ENCODE measurements at regions not wholly inside any gene's neighbourhood (a gene's known extent, or its start where the extent isn't known, plus 50 kb on each side); places are given as distances from the start of the nearest gene placed in this dataset.

- Histone ChIP-seq H4K20me1 (replicated peaks; ENCODE audit: control insufficient read depth, extremely low read depth, insufficient read depth, low read length) (no peaks in the 10 kb centered on the region), H3K9me3 (replicated peaks; ENCODE audit: control insufficient read depth, insufficient read depth, low read length) (no peaks in the 10 kb centered on the region), H3K9ac (replicated peaks; ENCODE audit: extremely low read depth, insufficient read depth, low read length) (no peak overlapping the region), H3K27me3 (ENCODE audit: control insufficient read depth in 2 of 2, insufficient read depth in 2 of 2, low read length in 2 of 2) (peaks cover 1 to 3% of the 10 kb centered on the region in 2 experiments), H3K27ac (ENCODE audit: insufficient read depth, low read depth, low read length) (no peak overlapping the region), H3K4me1 (ENCODE audit: control insufficient read depth, extremely low read depth, insufficient read depth, low read length) (no peaks in the 10 kb centered on the region), H3K36me3 (ENCODE audit: control insufficient read depth in 2 of 2, extremely low read depth in 1 of 2, insufficient read depth in 2 of 2, low read length in 2 of 2) (no peaks in the 10 kb centered on the region), H3K4me3 (replicated peaks in 1 of 3; ENCODE audit: insufficient read depth in 1 of 3, low read depth in 1 of 3, low read length in 3 of 3) (no peak overlapping the region), H3K9me1 (replicated peaks; ENCODE audit: control insufficient read depth, extremely low read depth, insufficient read depth, low read length) (no peaks in the 10 kb centered on the region), H2AFZ (ENCODE audit: low read depth, low read length) (no peak overlapping the region), H3K79me2 (ENCODE audit: control insufficient read depth, insufficient read depth, low read length) (no peaks in the 10 kb centered on the region), H3K4me2 (ENCODE audit: insufficient read depth, low read length) (no peak overlapping the region)
- no peak for DNase-seq (ENCODE audit: low read depth, low spot score)
- TF ChIP-seq EZH2 (IDR thresholded peaks at IDR 0.05; ENCODE audit: borderline replicate concordance, low read depth, low read length, severe bottlenecking) (no peak), CTCF (IDR thresholded peaks at IDR 0.05; ENCODE audit: extremely low read depth in 1 of 2, insufficient read depth in 1 of 2, low read depth in 1 of 2, low read length in 2 of 2) (no peak), POLR2A (IDR thresholded peaks at IDR 0.05; ENCODE audit: low read depth, low read length) (no peak), POLR2AphosphoS5 (IDR thresholded peaks at IDR 0.05; ENCODE audit: insufficient read depth, low read depth, low read length) (no peak), FOS (IDR thresholded peaks at IDR 0.05; ENCODE audit: borderline replicate concordance, insufficient read depth, low read length) (no peak), JUN (IDR thresholded peaks at IDR 0.05; ENCODE audit: borderline replicate concordance, insufficient read depth, insufficient read length, low read depth) (no peak), MYC (IDR thresholded peaks at IDR 0.05; ENCODE audit: low read depth, low read length) (no peak), GATA2 (IDR thresholded peaks at IDR 0.05; ENCODE audit: insufficient read depth, insufficient read length, low read depth, low read length) (no peak), MAX (IDR thresholded peaks at IDR 0.05; ENCODE audit: insufficient read depth, insufficient read length) (no peak)
- ChIA-PET CTCF (interaction anchor here (1.4 to 1.5 kb wide), 2 partner anchors 11 to 398 kb away, joined by 3 read pairs; partner anchors contain the start of gene CFAP206), POLR2A (no interaction called here)
- intact Hi-C loops (cut with micrococcal nuclease) (no loop called here), dilution Hi-C loops (cut with MboI; ENCODE audit: extremely low pct_ligation_motif_present, low sequenced_read_pairs) (no loop called here)
- FAIRE-seq: no peak
- BruUV-seq (replicated peaks): no TSS peak
Measured at GRCh38 chr6:87806099-87806498, 104.1 kb upstream of the AKIRIN2 start.
